Cardiac muscle cell (in vitro differentiated cells and primary cell): ENCODE measurements at regions not wholly inside any gene's neighbourhood (a gene's known extent, or its start where the extent isn't known, plus 50 kb on each side); places are given as distances from the start of the nearest gene placed in this dataset.
"Not testable (repeated sequence)": the region's sequence is repeated elsewhere in the genome, so short reads cannot be mapped to it uniquely, and the experiment has no call there.

Source experiments
- DNase-seq, 2 donors: peaks; one replicate each; pipeline versions ENCODE4 v3.0.0 to v3.0.0-alpha.2; 2010 to 2017; ENCODE audit warnings: low read depth in 1 of 2, low spot score in 1 of 2
- H3K27ac ChIP-seq: fragments of 200-600 bp; sonication (generic); 2 replicates; pipeline ENCODE4 v1.5.1; 2016
- H3K27me3 ChIP-seq: fragments of 200-600 bp; sonication (generic); 2 replicates; pipeline ENCODE4 v1.6.0; 2016; ENCODE audit warnings: control low read depth
- H3K36me3 ChIP-seq: fragments of 200-600 bp; sonication (generic); 2 replicates; pipeline ENCODE4 v1.5.1; 2016; ENCODE audit warnings: control low read depth
- H3K4me1 ChIP-seq: fragments of 200-600 bp; sonication (generic); 2 replicates; pipeline ENCODE4 v1.8.1; 2017; ENCODE audit warnings: low read depth, mild to moderate bottlenecking, mixed run types
- H3K4me3 ChIP-seq: fragments of 200-600 bp; sonication (generic); 2 replicates; pipeline ENCODE4 v1.5.1; 2016; ENCODE audit warnings: mild to moderate bottlenecking
- H3K9me3 ChIP-seq: fragments of 200-600 bp; sonication (generic); 2 replicates; pipeline ENCODE4 v1.5.1; 2017; ENCODE audit warnings: low read depth, mild to moderate bottlenecking, control low read depth
- TF ChIP-seq, protein P1 (sequence below): IDR thresholded peaks from 2 replicates; pipeline ENCODE4 v1.5.1; 2012; ENCODE audit warnings: low read depth, mild to moderate bottlenecking, low read length

GRCh38 chr13:44801990-44802389, 187.3 kb downstream of the NUFIP1 start:
- H3K36me3 ChIP-seq, result no peaks in the 10 kb centered on the region
- peaks cover 15% of the 10 kb centered on the region for H3K27me3 ChIP-seq
- H3K4me3 ChIP-seq, result no peak overlapping the region
- TF ChIP-seq, protein P1, sequence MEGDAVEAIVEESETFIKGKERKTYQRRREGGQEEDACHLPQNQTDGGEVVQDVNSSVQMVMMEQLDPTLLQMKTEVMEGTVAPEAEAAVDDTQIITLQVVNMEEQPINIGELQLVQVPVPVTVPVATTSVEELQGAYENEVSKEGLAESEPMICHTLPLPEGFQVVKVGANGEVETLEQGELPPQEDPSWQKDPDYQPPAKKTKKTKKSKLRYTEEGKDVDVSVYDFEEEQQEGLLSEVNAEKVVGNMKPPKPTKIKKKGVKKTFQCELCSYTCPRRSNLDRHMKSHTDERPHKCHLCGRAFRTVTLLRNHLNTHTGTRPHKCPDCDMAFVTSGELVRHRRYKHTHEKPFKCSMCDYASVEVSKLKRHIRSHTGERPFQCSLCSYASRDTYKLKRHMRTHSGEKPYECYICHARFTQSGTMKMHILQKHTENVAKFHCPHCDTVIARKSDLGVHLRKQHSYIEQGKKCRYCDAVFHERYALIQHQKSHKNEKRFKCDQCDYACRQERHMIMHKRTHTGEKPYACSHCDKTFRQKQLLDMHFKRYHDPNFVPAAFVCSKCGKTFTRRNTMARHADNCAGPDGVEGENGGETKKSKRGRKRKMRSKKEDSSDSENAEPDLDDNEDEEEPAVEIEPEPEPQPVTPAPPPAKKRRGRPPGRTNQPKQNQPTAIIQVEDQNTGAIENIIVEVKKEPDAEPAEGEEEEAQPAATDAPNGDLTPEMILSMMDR, result no peak
- DNase-seq, result peak in 1 of 2 donors; percentile 84
- H3K4me1 ChIP-seq, result peaks cover 21% of the 10 kb centered on the region
- no peaks in the 10 kb centered on the region for H3K9me3 ChIP-seq
- H3K27ac ChIP-seq, result no peak overlapping the region

GRCh38 chr13:44800626-44801025, 188.6 kb downstream of the NUFIP1 start:
- DNase-seq, result peak in 1 of 2 donors; percentile 94
- TF ChIP-seq, protein P1, result no peak
- no peaks in the 10 kb centered on the region for H3K9me3 ChIP-seq
- peaks cover 21% of the 10 kb centered on the region for H3K4me1 ChIP-seq
- H3K27ac ChIP-seq, result no peak overlapping the region
- H3K4me3 ChIP-seq, result no peak overlapping the region
- no peaks in the 10 kb centered on the region for H3K36me3 ChIP-seq
- H3K27me3 ChIP-seq, result peaks cover 25% of the 10 kb centered on the region

GRCh38 chr13:44797685-44798084, 191.6 kb downstream of the NUFIP1 start:
- Histone ChIP-seq H3K4me1 (peaks cover 15% of the 10 kb centered on the region), H3K9me3 (no peaks in the 10 kb centered on the region), H3K4me3 (no peak overlapping the region), H3K36me3 (no peaks in the 10 kb centered on the region), H3K27ac (no peak overlapping the region), H3K27me3 (peaks cover 25% of the 10 kb centered on the region)
- TF ChIP-seq, protein P1, result no peak
- no peak for DNase-seq

GRCh38 chr13:44796597-44797490, 192.4 kb downstream of the NUFIP1 start:
- H3K27me3 ChIP-seq, result peaks cover 25% of the 10 kb centered on the region
- no peak for DNase-seq
- no peak overlapping the region for H3K4me3 ChIP-seq
- peaks cover 9% of the 10 kb centered on the region for H3K4me1 ChIP-seq
- no peak overlapping the region for H3K27ac ChIP-seq
- H3K36me3 ChIP-seq, result no peaks in the 10 kb centered on the region
- H3K9me3 ChIP-seq, result no peaks in the 10 kb centered on the region
- TF ChIP-seq, protein P1, result no peak

GRCh38 chr13:44796039-44796438, 193.2 kb downstream of the NUFIP1 start:
- H3K36me3 ChIP-seq, H3K4me1 ChIP-seq, H3K9me3 ChIP-seq, DNase-seq, H3K4me3 ChIP-seq, H3K27ac ChIP-seq: not testable (repeated sequence)
- peaks cover 25% of the 10 kb centered on the region for H3K27me3 ChIP-seq

- peaks cover 25% of the 10 kb centered on the region for H3K27me3 ChIP-seq
- TF ChIP-seq, protein P1, result no peak
- no peak for DNase-seq
- no peak overlapping the region for H3K27ac ChIP-seq
- H3K4me1 ChIP-seq, result no peaks in the 10 kb centered on the region
- no peaks in the 10 kb centered on the region for H3K9me3 ChIP-seq
- no peaks in the 10 kb centered on the region for H3K36me3 ChIP-seq
- no peak overlapping the region for H3K4me3 ChIP-seq
Observed at GRCh38 chr13:44795176-44795575, 194.1 kb downstream of the NUFIP1 start.
